ENCODE measurements at regions not wholly inside any gene's neighbourhood (a gene's known extent, or its start where the extent isn't known, plus 50 kb on each side); places are given as distances from the start of the nearest gene placed in this dataset.

GRCh38 chr7:10560497-10560896, 413.2 kb upstream of the PHF14 start:
- ChIA-PET POLR2A (no interaction called here), CTCF (no interaction called here)
- TF ChIP-seq, protein P1, sequence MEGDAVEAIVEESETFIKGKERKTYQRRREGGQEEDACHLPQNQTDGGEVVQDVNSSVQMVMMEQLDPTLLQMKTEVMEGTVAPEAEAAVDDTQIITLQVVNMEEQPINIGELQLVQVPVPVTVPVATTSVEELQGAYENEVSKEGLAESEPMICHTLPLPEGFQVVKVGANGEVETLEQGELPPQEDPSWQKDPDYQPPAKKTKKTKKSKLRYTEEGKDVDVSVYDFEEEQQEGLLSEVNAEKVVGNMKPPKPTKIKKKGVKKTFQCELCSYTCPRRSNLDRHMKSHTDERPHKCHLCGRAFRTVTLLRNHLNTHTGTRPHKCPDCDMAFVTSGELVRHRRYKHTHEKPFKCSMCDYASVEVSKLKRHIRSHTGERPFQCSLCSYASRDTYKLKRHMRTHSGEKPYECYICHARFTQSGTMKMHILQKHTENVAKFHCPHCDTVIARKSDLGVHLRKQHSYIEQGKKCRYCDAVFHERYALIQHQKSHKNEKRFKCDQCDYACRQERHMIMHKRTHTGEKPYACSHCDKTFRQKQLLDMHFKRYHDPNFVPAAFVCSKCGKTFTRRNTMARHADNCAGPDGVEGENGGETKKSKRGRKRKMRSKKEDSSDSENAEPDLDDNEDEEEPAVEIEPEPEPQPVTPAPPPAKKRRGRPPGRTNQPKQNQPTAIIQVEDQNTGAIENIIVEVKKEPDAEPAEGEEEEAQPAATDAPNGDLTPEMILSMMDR (IDR thresholded peaks at IDR 0.05; ENCODE audit: low read depth, low read length) = no peak
- Histone ChIP-seq H3K9me3 (ENCODE audit: control insufficient read depth, insufficient read depth, low read length) (peaks cover 17% of the 10 kb centered on the region), H3K27me3 (ENCODE audit: control insufficient read depth, insufficient read depth, low read length) (no peaks in the 10 kb centered on the region), H3K27ac (ENCODE audit: low read depth, low read length) (no peak overlapping the region), H3K4me3 (ENCODE audit: low read depth, low read length) (no peak overlapping the region)
- no peak for DNase-seq (ENCODE audit: low read depth, low spot score)

GRCh38 chr7:10568891-10569290, 404.8 kb upstream of the PHF14 start:
- DNase-seq (ENCODE audit: low read depth, low spot score) = no peak
- H3K9me3 ChIP-seq (ENCODE audit: control insufficient read depth, insufficient read depth, low read length) = peaks cover 7% of the 10 kb centered on the region
- H3K27ac ChIP-seq (ENCODE audit: low read depth, low read length) = no peak overlapping the region
- ChIA-PET CTCF (no interaction called here), POLR2A (no interaction called here)
- no peak overlapping the region for H3K4me3 ChIP-seq (ENCODE audit: low read depth, low read length)
- H3K27me3 ChIP-seq (ENCODE audit: control insufficient read depth, insufficient read depth, low read length) = no peaks in the 10 kb centered on the region
- TF ChIP-seq, protein P1 (IDR thresholded peaks at IDR 0.05; ENCODE audit: low read depth, low read length) = no peak

DNA sequence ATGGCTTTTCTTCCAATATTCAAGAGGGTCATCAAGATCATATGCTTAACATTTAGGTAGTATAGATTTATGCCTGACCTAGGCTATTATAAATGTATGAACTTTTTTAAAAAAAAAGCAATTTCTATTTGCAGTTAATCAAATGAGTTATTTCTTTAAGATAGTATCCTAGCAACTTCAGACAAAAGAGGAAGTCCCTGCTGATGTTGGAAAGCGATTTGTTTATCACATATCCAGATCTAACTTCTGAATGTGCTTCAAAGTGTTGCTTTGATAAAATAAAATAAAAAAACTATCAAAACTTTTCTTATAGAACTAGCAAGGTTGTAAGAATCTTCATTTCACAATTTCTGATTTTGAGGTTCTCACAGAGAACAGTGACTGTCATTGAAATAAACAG, 401.9 kb upstream of the PHF14 start:
- DNase-seq (ENCODE audit: low read depth, low spot score) = no peak
- peaks cover 7% of the 10 kb centered on the region for H3K9me3 ChIP-seq (ENCODE audit: control insufficient read depth, insufficient read depth, low read length)
- no peaks in the 10 kb centered on the region for H3K27me3 ChIP-seq (ENCODE audit: control insufficient read depth, insufficient read depth, low read length)
- TF ChIP-seq, protein P1 (IDR thresholded peaks at IDR 0.05; ENCODE audit: low read depth, low read length) = no peak
- H3K27ac ChIP-seq (ENCODE audit: low read depth, low read length) = no peak overlapping the region
- ChIA-PET CTCF (no interaction called here), POLR2A (no interaction called here)
- no peak overlapping the region for H3K4me3 ChIP-seq (ENCODE audit: low read depth, low read length)

- H3K27me3 ChIP-seq (ENCODE audit: control insufficient read depth, insufficient read depth, low read length) = no peaks in the 10 kb centered on the region
- no peak for DNase-seq (ENCODE audit: low read depth, low spot score)
- CTCF ChIA-PET = interaction anchor here (0.6 kb wide), 1 partner anchor 258 kb away, joined by 5 read pairs; no protein-coding TSS in a partner anchor
- H3K9me3 ChIP-seq (ENCODE audit: control insufficient read depth, insufficient read depth, low read length) = peaks cover 3% of the 10 kb centered on the region; the same call in 1 of the 2 replicates
- no peak overlapping the region for H3K4me3 ChIP-seq (ENCODE audit: low read depth, low read length)
- TF ChIP-seq, protein P1 (IDR thresholded peaks at IDR 0.05; ENCODE audit: low read depth, low read length) = no peak
- POLR2A ChIA-PET = no interaction called here
- no peak overlapping the region for H3K27ac ChIP-seq (ENCODE audit: low read depth, low read length)
These were observed 395.8 kb upstream of the PHF14 start for GRCh38 chr7:10577866-10578374.

- Histone ChIP-seq H3K27ac (ENCODE audit: low read depth, low read length) (no peak overlapping the region), H3K27me3 (ENCODE audit: control insufficient read depth, insufficient read depth, low read length) (no peaks in the 10 kb centered on the region), H3K9me3 (ENCODE audit: control insufficient read depth, insufficient read depth, low read length) (peaks cover 3% of the 10 kb centered on the region; the same call in 1 of the 2 replicates), H3K4me3 (ENCODE audit: low read depth, low read length) (no peak overlapping the region)
- POLR2A ChIA-PET = no interaction called here
- TF ChIP-seq, protein P1 (IDR thresholded peaks at IDR 0.05; ENCODE audit: low read depth, low read length) = no peak
- DNase-seq (ENCODE audit: low read depth, low spot score) = no peak
- CTCF ChIA-PET = no interaction called here
These were observed 394.1 kb upstream of the PHF14 start for GRCh38 chr7:10579561-10579960.

Data from AG04450 (cell line).